Endothelial cell (in vitro differentiated cells): ENCODE measurements at regions not wholly inside any gene's neighbourhood (a gene's known extent, or its start where the extent isn't known, plus 50 kb on each side); places are given as distances from the start of the nearest gene placed in this dataset.

Experiments used
- DNase-seq: peaks from one replicate; pipeline ENCODE4 v3.0.0; 2021; ENCODE audit warnings: low spot score
- H3K27ac Mint-ChIP-seq: one replicate; pipeline ENCODE4 v1.8.0; 2021; ENCODE audit warnings: mixed read lengths, inconsistent platforms; ENCODE audit not compliant: unreplicated experiment
- H3K27me3 Mint-ChIP-seq: one replicate; pipeline ENCODE4 v1.8.0; 2021; ENCODE audit warnings: mild to moderate bottlenecking, moderate library complexity, mixed read lengths, inconsistent platforms; ENCODE audit not compliant: unreplicated experiment
- H3K36me3 Mint-ChIP-seq: one replicate; pipeline ENCODE4 v1.8.0; 2021; ENCODE audit warnings: mild to moderate bottlenecking, low read depth, mixed read lengths, inconsistent platforms; ENCODE audit not compliant: unreplicated experiment
- H3K4me1 Mint-ChIP-seq: one replicate; pipeline ENCODE4 v1.8.0; 2021; ENCODE audit warnings: mild to moderate bottlenecking, mixed read lengths, inconsistent platforms; ENCODE audit not compliant: unreplicated experiment
- H3K4me3 Mint-ChIP-seq: one replicate; pipeline ENCODE4 v1.8.0; 2021; ENCODE audit warnings: mild to moderate bottlenecking, mixed read lengths, inconsistent platforms; ENCODE audit not compliant: unreplicated experiment
- H3K9me3 Mint-ChIP-seq: one replicate; pipeline ENCODE4 v1.8.0; 2021; ENCODE audit warnings: mixed read lengths, inconsistent platforms; ENCODE audit not compliant: unreplicated experiment
- TF ChIP-seq, protein P1 (sequence below): fragments of 200-600 bp; sonication (generic); IDR thresholded peaks from one replicate; pipeline ENCODE4 v1.5.0; 2021; ENCODE audit warnings: antibody characterized with exemption; ENCODE audit not compliant: unreplicated experiment

DNA sequence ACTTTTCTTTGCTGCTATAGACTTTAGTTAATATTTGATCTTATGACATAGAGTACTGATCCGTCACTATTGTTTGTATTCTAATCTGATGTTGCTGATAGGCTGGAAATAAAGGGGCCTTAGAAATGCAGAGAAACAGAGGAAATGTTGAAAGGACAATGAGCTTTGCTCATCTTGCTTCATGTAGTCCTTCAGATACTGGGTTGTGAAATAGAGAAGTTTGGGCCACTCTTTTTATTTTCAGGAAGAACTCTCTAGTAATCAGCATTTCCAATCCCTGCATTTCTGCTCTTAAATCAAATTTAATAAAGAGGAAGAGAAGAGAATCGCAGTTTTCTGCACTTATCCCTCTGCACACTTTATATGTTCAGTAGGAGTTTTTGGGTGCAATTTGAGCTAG lies 192.8 kb upstream of the THBS1 start:
- Mint-ChIP-seq H3K27ac (no peak overlapping the region), H3K4me3 (no peak overlapping the region), H3K27me3 (no peaks in the 10 kb centered on the region), H3K36me3 (no peaks in the 10 kb centered on the region), H3K9me3 (no peaks in the 10 kb centered on the region), H3K4me1 (peaks cover 8% of the 10 kb centered on the region)
- TF ChIP-seq, protein P1, sequence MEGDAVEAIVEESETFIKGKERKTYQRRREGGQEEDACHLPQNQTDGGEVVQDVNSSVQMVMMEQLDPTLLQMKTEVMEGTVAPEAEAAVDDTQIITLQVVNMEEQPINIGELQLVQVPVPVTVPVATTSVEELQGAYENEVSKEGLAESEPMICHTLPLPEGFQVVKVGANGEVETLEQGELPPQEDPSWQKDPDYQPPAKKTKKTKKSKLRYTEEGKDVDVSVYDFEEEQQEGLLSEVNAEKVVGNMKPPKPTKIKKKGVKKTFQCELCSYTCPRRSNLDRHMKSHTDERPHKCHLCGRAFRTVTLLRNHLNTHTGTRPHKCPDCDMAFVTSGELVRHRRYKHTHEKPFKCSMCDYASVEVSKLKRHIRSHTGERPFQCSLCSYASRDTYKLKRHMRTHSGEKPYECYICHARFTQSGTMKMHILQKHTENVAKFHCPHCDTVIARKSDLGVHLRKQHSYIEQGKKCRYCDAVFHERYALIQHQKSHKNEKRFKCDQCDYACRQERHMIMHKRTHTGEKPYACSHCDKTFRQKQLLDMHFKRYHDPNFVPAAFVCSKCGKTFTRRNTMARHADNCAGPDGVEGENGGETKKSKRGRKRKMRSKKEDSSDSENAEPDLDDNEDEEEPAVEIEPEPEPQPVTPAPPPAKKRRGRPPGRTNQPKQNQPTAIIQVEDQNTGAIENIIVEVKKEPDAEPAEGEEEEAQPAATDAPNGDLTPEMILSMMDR = no peak
- no peak for DNase-seq

DNA sequence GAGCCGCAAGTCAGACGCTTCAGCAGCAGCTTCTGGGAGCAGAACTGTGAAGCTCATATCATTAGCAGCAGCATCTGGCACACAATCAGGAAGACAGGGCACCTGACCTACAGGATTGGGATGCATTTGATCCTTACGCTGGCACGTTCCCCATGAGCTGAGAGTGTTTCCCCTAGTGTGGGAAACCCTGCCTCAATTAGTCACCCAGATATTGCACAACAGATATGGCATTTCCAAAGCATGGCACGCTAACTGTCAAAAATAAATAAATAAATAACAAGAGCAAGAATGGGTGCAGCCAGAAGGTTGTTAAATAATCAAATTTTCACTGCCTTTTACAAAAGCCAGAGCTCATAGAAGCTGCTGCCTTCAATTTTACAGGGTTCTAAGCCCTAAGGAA lies 189.6 kb upstream of the THBS1 start:
- Mint-ChIP-seq H3K36me3 (no peaks in the 10 kb centered on the region), H3K4me3 (no peak overlapping the region), H3K27ac (no peak overlapping the region), H3K4me1 (peaks cover 15% of the 10 kb centered on the region), H3K27me3 (no peaks in the 10 kb centered on the region), H3K9me3 (no peaks in the 10 kb centered on the region)
- DNase-seq = no peak
- TF ChIP-seq, protein P1 = no peak

DNA sequence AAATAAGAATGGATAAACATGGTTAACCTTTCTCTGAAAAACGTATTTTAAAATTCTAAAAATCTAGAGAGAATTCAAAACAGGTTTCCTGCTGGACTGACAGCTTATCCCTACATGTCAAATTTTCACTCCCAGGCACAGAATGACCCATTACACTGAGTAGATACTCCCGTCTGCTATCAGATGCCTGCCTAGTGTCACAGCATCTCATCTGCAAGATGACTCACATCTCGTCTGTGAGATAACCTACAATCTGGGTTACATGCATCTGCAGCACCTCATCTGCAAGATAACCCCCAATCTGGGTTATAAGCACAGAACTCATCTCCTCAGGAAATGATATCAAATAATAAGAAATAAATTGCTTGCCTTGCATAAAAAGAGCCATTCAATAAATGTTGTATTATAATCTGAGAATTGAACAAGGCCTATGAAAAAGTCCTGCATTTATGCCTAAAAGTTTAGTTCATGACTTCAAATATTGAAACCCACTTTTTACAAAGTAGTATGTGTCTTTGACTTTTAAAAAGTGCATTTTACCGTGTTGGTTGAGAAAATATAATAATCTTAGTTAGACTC lies 188.3 kb upstream of the THBS1 start:
- H3K9me3 Mint-ChIP-seq = no peaks in the 10 kb centered on the region
- H3K27me3 Mint-ChIP-seq = no peaks in the 10 kb centered on the region
- peak overlapping the region; percentile 48 for H3K27ac Mint-ChIP-seq
- H3K4me3 Mint-ChIP-seq = no peak overlapping the region
- peaks cover 15% of the 10 kb centered on the region for H3K4me1 Mint-ChIP-seq
- no peaks in the 10 kb centered on the region for H3K36me3 Mint-ChIP-seq
- DNase-seq = no peak
- TF ChIP-seq, protein P1 = no peak

DNA sequence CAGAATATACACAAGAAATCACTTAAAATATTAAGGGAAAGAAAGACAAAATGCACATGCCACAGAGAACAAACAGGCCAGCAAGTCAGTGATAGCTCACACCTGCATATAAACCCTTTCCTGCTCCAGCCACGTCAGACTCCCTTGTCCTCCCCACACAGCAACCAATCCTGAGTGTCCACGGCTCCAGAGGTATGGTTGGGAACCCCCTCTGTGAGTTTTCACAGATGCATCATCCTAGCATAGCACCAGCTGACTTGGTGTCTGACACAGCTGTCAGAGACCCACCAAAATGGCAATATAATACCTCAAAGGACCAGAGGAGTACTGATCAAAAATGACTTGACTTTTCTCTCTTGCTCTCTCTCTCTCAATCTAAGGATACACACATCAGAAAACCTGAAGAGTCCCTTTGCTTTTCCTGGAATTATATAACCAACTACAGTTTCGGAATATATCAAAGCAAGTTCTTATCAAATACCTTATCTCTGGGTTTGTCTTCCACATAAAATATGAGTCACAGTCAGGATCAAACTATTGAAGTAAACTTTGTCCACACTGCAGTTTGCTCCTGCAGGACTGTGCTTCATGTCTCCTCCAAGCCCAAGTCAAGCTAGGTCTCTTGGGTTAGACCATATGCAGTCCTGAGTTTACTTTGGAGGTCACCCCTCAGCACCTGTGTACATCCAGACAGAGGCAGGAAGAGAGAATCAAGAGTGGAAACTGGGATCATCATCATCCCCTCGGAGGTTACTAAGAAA lies 187.1 kb upstream of the THBS1 start:
- no peaks in the 10 kb centered on the region for H3K9me3 Mint-ChIP-seq
- H3K27me3 Mint-ChIP-seq = no peaks in the 10 kb centered on the region
- peaks cover 7% of the 10 kb centered on the region for H3K4me1 Mint-ChIP-seq
- H3K4me3 Mint-ChIP-seq = no peak overlapping the region
- TF ChIP-seq, protein P1 = no peak
- no peak for DNase-seq
- H3K27ac Mint-ChIP-seq = no peak overlapping the region
- H3K36me3 Mint-ChIP-seq = no peaks in the 10 kb centered on the region

DNA sequence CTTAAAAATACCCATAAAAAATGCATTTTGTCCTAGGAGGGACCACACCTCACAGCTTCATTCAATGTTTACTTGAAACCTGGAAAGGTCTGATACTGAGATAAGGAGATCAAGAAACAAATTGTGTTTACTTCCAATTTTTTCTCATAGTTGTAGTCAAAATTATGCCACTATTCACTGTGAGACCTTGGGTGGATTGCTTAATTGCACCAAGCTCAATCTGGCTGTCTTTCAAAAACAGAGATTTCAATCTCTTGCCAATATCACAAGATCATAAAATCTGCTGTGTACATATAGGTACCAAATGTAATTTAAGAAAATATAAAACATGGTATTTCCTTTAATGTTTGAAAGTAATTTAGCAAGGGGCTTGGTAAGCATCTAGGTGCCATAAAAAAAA lies 186.4 kb upstream of the THBS1 start:
- peaks cover 7% of the 10 kb centered on the region for H3K4me1 Mint-ChIP-seq
- no peaks in the 10 kb centered on the region for H3K36me3 Mint-ChIP-seq
- no peak overlapping the region for H3K27ac Mint-ChIP-seq
- no peak for DNase-seq
- H3K27me3 Mint-ChIP-seq = no peaks in the 10 kb centered on the region
- H3K4me3 Mint-ChIP-seq = no peak overlapping the region
- TF ChIP-seq, protein P1 = no peak
- H3K9me3 Mint-ChIP-seq = no peaks in the 10 kb centered on the region
